ENCODE measurements at regions not wholly inside any gene's neighbourhood (a gene's known extent, or its start where the extent isn't known, plus 50 kb on each side); places are given as distances from the start of the nearest gene placed in this dataset.

DNA sequence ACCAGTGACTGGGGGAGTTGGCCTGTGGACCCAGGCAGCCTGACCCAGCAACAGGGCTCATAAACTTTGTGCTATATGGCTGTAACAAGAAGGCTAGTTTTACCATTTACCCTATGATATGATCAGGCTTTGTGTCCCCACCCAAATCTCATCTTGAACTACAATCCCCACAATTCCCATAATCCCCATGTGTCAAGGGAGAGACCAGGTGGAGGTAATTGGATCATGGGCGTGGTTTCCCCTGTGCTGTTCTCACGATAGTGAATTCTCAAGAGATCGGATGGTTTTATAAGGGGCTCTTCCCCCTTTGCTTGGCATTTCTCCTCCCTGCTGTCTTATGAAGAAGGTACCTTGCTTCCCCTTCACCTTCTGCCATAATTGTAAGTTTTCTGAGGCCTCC is 111.2 kb upstream of the NLRP1 start:
- DNase-seq, result no peak

DNA sequence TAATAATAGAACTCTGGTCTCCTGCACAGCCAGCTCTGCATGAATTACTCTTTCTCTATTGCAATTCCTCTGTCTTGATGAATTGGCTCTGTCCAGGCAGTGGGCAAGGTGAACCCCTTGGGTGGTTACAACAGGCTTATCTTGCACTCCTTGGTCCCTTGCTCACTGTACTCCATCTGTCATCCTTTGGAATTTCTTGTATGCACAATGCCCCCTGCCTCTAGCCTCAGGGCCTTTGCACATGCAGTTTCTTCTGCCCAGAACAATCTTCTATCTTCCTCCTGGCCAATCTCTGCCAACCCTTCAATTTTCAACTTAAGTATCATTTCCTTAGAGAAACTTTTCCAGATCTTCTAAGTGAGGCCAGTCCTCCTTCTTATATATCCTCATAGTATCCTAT is 114.7 kb upstream of the NLRP1 start:
- no peak for DNase-seq

- DNase-seq, result no peak
These were observed 115.5 kb upstream of the NLRP1 start for GRCh38 chr17:5699814-5700213.

GRCh38 chr17:5700745-5701144 is 116.4 kb upstream of the NLRP1 start:
- no peak for DNase-seq

- no peak for DNase-seq
These were observed 117.1 kb upstream of the NLRP1 start for GRCh38 chr17:5701381-5701780.

DNA sequence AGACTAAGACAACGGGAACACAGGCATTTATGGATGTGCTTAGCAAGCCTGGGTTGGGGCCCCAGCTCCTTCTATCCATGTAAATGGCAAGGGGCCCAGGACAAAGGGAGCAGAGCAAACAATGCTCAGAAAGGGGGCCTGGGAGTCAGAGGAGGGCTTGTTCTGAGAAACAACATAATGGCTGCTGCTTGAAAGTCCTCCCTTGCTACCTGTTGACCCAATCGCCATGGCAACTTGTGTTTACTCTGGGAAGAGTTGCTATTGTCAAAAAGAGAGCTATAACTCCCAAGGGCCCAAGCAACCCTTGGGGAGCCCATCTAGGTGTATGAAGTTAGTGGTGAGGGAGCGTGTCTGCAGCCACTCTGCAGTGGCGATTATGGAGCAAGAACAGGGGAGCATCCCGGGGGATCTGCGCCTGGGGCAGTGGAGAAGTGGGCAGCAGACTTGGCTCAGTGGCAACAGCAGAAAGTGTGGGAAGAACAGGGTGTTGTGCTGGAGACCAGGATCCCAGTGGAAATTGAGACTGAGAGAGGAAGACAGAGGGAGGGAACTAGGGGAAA is 118.7 kb upstream of the NLRP1 start:
- no peak for DNase-seq

DNA sequence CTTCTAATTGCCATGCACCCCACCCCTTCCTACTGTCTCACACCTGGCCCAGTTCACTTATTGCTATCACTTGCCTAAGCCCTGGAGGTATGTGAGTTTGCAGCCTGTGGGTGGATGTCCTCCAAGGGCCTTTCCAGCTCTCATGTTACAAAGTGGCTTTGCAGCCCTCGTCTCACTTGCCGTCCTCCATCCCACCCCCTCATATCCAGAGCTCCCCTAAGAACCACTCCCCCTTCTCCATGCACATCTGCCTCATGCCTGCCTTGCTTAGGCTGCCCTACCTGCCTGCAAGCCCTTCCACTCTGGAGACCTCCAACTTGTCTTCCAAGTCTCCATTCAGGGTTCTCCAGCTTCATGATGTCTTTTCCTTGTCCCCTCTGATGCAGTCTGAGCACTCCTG is 119.4 kb upstream of the NLRP1 start:
- DNase-seq, result no peak

- DNase-seq, result no peak
These were observed 121.0 kb upstream of the NLRP1 start for GRCh38 chr17:5705081-5705875.

DNA sequence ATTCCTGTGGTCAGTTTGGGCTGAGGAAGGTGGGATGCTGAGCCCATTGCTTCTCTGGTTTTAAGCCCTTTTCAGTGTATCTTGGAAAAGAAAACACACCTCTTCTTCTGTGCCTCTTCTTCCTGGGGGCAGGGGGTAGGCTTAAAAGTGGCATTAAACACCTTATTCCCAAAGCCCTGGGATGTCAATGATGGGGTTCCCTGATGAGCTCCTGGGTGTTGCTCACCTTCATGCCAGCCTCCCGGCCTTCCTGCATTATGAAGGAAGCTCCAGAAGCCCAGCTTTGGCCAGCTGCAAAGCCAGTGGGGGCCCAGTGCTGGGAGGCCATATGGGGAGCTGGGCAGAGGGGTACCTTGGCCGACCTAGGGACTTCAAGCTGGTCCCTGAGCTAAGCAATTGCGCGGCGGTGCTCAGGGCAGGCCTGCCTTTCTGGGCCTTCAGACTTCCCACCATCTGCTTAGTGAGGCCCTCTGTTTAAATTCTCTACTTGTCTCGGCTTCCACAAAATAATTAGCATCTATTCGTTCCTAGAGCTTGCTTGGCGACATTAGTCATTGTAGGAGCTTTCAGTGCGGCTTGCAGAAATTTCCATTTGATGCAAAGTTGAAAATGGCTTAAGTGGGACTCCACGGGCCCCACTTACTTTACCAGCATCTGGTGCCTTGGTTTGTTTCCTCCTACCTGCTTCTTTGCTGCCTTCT is 121.7 kb upstream of the NLRP1 start:
- DNase-seq, result no peak

GRCh38 chr17:5706577-5707210 is 122.4 kb upstream of the NLRP1 start:
- DNase-seq, result no peak

- DNase-seq, result no peak
These were observed 123.2 kb upstream of the NLRP1 start for GRCh38 chr17:5707482-5707881.

DNA sequence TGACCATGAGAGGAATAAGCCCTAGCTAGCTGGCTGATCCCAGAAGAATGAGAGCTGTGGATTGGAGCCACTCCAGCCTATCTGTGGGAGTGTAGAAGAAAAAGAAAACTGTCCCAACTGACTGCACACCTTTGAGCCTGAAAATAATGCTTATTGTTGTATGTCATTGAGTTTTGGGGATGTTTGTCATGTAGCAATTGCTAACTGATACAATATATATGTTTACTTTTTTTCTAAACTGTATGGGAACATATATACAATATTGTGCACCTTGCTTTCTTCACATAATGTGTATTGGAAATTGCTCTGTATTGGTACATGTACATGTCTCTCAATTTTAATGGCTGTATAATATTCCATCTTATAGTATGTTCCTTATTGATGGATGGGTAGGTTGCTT is 124.0 kb upstream of the NLRP1 start:
- DNase-seq, result no peak

GRCh38 chr17:5711344-5711743 is 127.0 kb upstream of the NLRP1 start:
- DNase-seq, result no peak

DNA sequence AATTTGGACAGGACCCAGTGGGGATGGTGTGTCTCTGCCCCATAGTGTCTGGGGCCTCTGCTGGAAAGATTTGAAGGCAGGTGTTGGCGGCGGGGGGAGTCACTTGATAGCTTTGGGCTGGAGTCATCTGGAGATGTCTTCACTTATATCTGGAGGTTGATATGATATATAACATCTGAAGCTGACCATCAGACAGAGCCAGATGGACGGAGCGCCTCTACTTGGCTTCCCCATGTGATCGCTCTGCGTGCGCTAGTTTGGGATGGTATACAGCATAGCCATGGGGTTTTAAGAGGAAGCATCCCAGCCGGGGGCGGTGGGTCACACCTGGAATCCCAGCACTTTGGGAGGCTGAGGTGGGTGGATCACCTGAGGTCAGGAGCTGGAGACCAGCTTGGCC is 130.7 kb upstream of the NLRP1 start:
- no peak for DNase-seq

- DNase-seq, result no peak
These were observed 131.2 kb upstream of the NLRP1 start for GRCh38 chr17:5715478-5715877.

DNA sequence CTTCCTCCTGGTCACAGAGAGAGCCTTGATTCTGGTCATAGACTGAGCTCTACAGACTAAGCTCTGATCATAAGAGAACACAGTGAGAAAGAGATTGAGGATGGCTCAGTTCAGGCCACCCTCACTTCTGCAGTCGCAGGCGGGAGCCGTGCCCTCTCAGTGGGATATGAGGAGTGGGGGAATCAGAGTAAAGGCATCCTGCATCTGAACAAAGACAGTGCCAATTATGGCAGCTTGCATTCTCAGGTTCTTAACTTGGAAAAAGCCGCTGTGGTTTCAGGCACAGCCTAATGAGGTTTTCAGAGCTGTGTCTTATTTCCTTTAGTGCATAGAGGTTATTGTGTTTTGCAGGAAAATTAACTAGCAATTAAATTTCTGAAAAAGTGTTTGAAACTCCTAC is 134.4 kb upstream of the NLRP1 start:
- no peak for DNase-seq

DNA sequence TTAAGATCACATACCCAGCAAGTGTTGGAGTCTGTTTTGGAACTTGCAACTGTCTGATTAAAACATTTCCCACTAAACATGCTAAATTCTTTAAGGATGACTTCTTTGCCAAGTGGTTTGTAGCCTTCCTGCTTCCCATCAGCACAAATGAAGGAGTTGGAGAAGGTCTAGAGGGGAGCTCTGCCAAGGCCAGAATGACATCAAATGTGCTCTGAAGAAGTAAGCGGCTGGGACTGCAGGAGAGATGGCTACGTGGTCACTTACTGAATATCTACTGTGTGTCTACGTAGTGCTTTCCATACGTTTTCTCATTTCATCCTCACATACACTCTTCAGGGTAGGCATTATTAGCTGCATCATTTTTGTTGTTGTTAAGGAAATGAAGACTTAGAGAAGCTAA is 135.7 kb upstream of the NLRP1 start:
- DNase-seq, result no peak

DNA sequence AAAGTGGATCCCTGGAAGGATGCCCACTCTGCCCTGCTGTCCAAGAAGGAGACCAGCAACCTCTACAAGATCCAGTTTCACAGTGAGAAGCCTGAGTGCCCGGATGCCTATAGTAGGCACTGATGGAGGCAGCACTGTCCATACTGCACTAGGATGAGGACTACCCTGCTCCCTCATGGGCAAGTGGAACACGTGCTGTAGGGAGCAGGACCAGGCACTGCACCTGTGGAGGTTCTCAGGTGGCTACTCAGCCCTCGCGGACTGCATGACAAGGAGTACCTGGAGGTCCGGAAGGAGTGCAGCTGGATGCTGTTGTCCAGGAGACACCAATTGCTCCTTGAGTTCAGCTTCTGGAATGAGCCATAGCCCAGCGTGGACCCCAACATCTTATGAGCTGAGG is 146.1 kb upstream of the NLRP1 start:
- DNase-seq, result no peak

DNA sequence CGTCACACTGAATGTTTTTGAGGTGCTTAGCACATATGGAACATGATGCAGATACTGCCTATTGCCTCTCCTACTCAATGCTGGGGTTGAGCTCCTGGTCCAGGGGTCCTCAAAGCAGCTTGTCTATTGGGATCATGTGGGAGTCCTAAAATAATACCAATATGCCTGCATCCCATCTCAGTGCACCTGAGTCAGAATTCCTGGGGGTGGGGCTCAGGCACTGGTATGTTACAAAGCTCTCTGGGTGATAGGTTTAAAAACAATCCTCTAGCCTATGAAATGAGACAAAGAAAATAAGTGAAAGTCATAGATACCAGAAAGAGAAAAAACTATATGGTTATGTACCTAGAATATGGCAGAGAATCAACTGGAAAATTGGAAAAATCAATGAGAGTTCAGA is 156.6 kb upstream of the NLRP1 start:
- no peak for DNase-seq

DNA sequence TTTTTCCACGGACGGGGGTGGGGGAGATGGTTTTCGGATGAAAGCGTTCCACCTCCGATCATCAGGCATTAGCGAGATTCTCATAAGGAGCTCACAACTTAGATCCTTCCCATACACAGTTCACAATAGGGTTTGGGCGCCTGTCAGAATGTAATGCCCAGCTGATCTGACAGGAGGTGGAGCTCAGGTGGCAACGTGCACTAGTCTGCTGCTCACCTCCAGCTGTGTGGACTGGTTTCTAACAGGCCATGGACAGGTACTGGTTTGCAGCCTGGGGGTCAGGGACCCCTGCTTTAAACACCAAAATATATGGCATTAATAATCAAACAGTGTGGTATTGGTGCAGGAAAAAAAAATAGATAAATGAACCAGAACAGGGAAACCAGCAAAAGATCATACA is 157.5 kb upstream of the NLRP1 start:
- DNase-seq, result no peak

GRCh38 chr17:5745111-5745813 is 161.0 kb upstream of the NLRP1 start:
- no peak for DNase-seq

GRCh38 chr17:5747276-5747675 is 163.0 kb upstream of the NLRP1 start:
- no peak for DNase-seq

DNA sequence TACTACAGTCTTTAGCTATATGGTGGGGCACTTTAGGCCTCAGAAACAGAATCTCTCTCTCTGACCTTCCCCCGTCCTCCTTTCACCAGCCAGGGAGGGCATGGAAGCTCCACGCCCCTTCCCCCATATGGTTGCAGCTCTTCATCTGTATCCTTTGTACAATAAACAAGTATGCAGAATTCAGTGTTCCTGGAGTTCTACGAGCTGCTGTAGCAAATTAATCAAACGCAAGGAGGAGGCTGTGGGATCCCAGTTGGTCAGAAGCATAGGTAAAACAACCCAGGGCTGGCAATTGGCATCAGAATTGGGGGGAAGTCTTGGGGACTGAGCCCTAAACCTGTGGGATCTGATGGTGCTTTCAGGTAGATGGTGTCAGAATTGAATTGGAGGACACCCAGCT is 163.7 kb upstream of the NLRP1 start:
- DNase-seq, result no peak

Measured in NCI-H524 treated with DMSO at 0.1 percent for 48 hours (cell line).